Endodermal cell (in vitro differentiated cells): ENCODE measurements at regions not wholly inside any gene's neighbourhood (a gene's known extent, or its start where the extent isn't known, plus 50 kb on each side); places are given as distances from the start of the nearest gene placed in this dataset.

Experiments used
- DNase-seq: peaks from one replicate; pipeline ENCODE4 v3.0.0-alpha.2; 2017
- H3K27ac ChIP-seq: 2 replicates; pipeline ENCODE4 v1.5.1; 2013; ENCODE audit warnings: mild to moderate bottlenecking, low read depth, low read length, moderate library complexity
- H3K27me3 ChIP-seq: 2 replicates; pipeline ENCODE4 v1.6.1; 2013; ENCODE audit warnings: mild to moderate bottlenecking, low read length, moderate library complexity; ENCODE audit not compliant: insufficient read depth, control insufficient read depth, poor library complexity, severe bottlenecking
- H3K36me3 ChIP-seq: 2 replicates; pipeline ENCODE4 v1.7.0; 2013; ENCODE audit warnings: mild to moderate bottlenecking, low read length, moderate library complexity; ENCODE audit not compliant: control insufficient read depth, insufficient read depth
- H3K4me1 ChIP-seq: one replicate; pipeline ENCODE4 v1.7.0; 2013; ENCODE audit warnings: low read length; ENCODE audit not compliant: control insufficient read depth, insufficient read depth
- H3K4me3 ChIP-seq: 2 replicates; pipeline ENCODE4 v1.5.1; 2013; ENCODE audit warnings: mild to moderate bottlenecking, low read length, moderate library complexity
- H3K9ac ChIP-seq: 2 replicates; pipeline ENCODE4 v1.6.1; 2013; ENCODE audit warnings: mild to moderate bottlenecking, low read length, moderate library complexity; ENCODE audit not compliant: poor library complexity, severe bottlenecking; ENCODE audit errors: extremely low read depth
- H3K9me3 ChIP-seq: 2 replicates; pipeline ENCODE4 v1.6.1; 2013; ENCODE audit warnings: mild to moderate bottlenecking, low read length, moderate library complexity; ENCODE audit not compliant: control insufficient read depth
- H3K27ac Mint-ChIP-seq: 2 replicates; pipeline ENCODE4 v1.8.0; 2020; ENCODE audit warnings: mixed read lengths
- H3K27me3 Mint-ChIP-seq: 2 replicates; pipeline ENCODE4 v1.8.0; 2021; ENCODE audit warnings: mild to moderate bottlenecking, mixed read lengths; ENCODE audit not compliant: insufficient read depth
- H3K36me3 Mint-ChIP-seq: 2 replicates; pipeline ENCODE4 v1.8.0; 2020; ENCODE audit warnings: low read depth, mixed read lengths
- H3K4me1 Mint-ChIP-seq: 2 replicates; pipeline ENCODE4 v1.8.0; 2020; ENCODE audit warnings: mixed read lengths
- H3K4me3 Mint-ChIP-seq: 2 replicates; pipeline ENCODE4 v1.8.0; 2020; ENCODE audit warnings: mild to moderate bottlenecking, moderate library complexity, mixed read lengths
- H3K9me3 Mint-ChIP-seq: 2 replicates; pipeline ENCODE4 v1.8.0; 2020; ENCODE audit warnings: mild to moderate bottlenecking, mixed read lengths
- CTCF ChIP-seq: fragments of 200-600 bp; sonication (generic); conservative IDR thresholded peaks from 2 replicates; pipeline ENCODE4 v1.5.0; 2021; ENCODE audit warnings: antibody characterized with exemption, mild to moderate bottlenecking
- WGBS, 2 experiments: methylation state at CpG; one replicate each; pipeline versions ENCODE4 v1.1.5 to v1.1.7; 2013; ENCODE audit warnings: missing lambda C conversion rate in 2 of 2, mixed read lengths in 1 of 2; ENCODE audit not compliant: insufficient coverage in 1 of 2, insufficient read length in 1 of 2; 5-methylcytosine and 5-hydroxymethylcytosine counted together

GRCh38 chr4:26130841-26131432 is 189.9 kb upstream of the RBPJ start:
- no peak overlapping the region for H3K27ac Mint-ChIP-seq
- Histone ChIP-seq H3K9me3 (no peaks in the 10 kb centered on the region), H3K4me3 (no peak overlapping the region), H3K36me3 (no peaks in the 10 kb centered on the region), H3K27me3 (no peaks in the 10 kb centered on the region), H3K4me1 (no peaks in the 10 kb centered on the region), H3K9ac (no peak overlapping the region), H3K27ac (no peak overlapping the region)
- H3K36me3 Mint-ChIP-seq, result no peaks in the 10 kb centered on the region
- peaks cover 4% of the 10 kb centered on the region for H3K27me3 Mint-ChIP-seq
- no peak for TF ChIP-seq CTCF
- no peak for DNase-seq
- H3K4me3 Mint-ChIP-seq, result no peak overlapping the region
- H3K4me1 Mint-ChIP-seq, result no peaks in the 10 kb centered on the region
- WGBS, 2 experiments, result 96% methylated on average over 9 to 11 of the region's 11 CpGs
- H3K9me3 Mint-ChIP-seq, result no peaks in the 10 kb centered on the region

- Histone ChIP-seq H3K27ac (no peak overlapping the region), H3K4me3 (no peak overlapping the region), H3K27me3 (no peaks in the 10 kb centered on the region), H3K9ac (no peak overlapping the region), H3K36me3 (no peaks in the 10 kb centered on the region), H3K9me3 (no peaks in the 10 kb centered on the region), H3K4me1 (no peaks in the 10 kb centered on the region)
- Mint-ChIP-seq H3K9me3 (no peaks in the 10 kb centered on the region), H3K4me1 (no peaks in the 10 kb centered on the region), H3K27me3 (peaks cover 4% of the 10 kb centered on the region), H3K36me3 (no peaks in the 10 kb centered on the region), H3K27ac (no peak overlapping the region), H3K4me3 (no peak overlapping the region)
- 94 to 100% methylated on average over 1 to 6 of the region's 6 CpGs for WGBS, 2 experiments
- TF ChIP-seq CTCF, result no peak
- DNase-seq, result no peak
These were observed 189.1 kb upstream of the RBPJ start for GRCh38 chr4:26131711-26132110.

- no peaks in the 10 kb centered on the region for H3K36me3 Mint-ChIP-seq
- 90 to 93% methylated on average over 6 of the region's 6 CpGs for WGBS, 2 experiments
- Histone ChIP-seq H3K36me3 (no peaks in the 10 kb centered on the region), H3K4me1 (no peaks in the 10 kb centered on the region), H3K9ac (no peak overlapping the region), H3K27me3 (no peaks in the 10 kb centered on the region), H3K27ac (no peak overlapping the region), H3K4me3 (no peak overlapping the region), H3K9me3 (no peaks in the 10 kb centered on the region)
- TF ChIP-seq CTCF, result peak; percentile 70
- H3K4me3 Mint-ChIP-seq, result no peak overlapping the region
- no peak overlapping the region for H3K27ac Mint-ChIP-seq
- peak; percentile 75 for DNase-seq
- H3K9me3 Mint-ChIP-seq, result no peaks in the 10 kb centered on the region
- H3K4me1 Mint-ChIP-seq, result no peaks in the 10 kb centered on the region
- peaks cover 2% of the 10 kb centered on the region for H3K27me3 Mint-ChIP-seq
These were observed 188.0 kb upstream of the RBPJ start for GRCh38 chr4:26132858-26133257.
